ENCODE measurements at regions not wholly inside any gene's neighbourhood (a gene's known extent, or its start where the extent isn't known, plus 50 kb on each side); places are given as distances from the start of the nearest gene placed in this dataset.

- no peak for DNase-seq (ENCODE audit: insufficient read length, low spot score)
- TF ChIP-seq CTCF (IDR thresholded peaks at IDR 0.05; ENCODE audit: insufficient read depth, missing control alignments): no peak
- FAIRE-seq: no peak
Observed at GRCh38 chr3:94611596-94611995, 548.7 kb downstream of the NSUN3 start.

GRCh38 chr3:94612631-94613030 is 549.8 kb downstream of the NSUN3 start:
- no peak for TF ChIP-seq CTCF (IDR thresholded peaks at IDR 0.05; ENCODE audit: insufficient read depth, missing control alignments)
- FAIRE-seq: no peak
- no peak for DNase-seq (ENCODE audit: insufficient read length, low spot score)

- DNase-seq (ENCODE audit: insufficient read length, low spot score) (no peak), FAIRE-seq (no peak)
- no peak for TF ChIP-seq CTCF (IDR thresholded peaks at IDR 0.05; ENCODE audit: insufficient read depth, missing control alignments)
Observed at GRCh38 chr3:94614192-94614591, 551.3 kb downstream of the NSUN3 start.

- no peak for FAIRE-seq
- DNase-seq (ENCODE audit: insufficient read length, low spot score): no peak
- no peak for TF ChIP-seq CTCF (IDR thresholded peaks at IDR 0.05; ENCODE audit: insufficient read depth, missing control alignments)
Observed at GRCh38 chr3:94615275-94616065, 552.6 kb downstream of the NSUN3 start.

- FAIRE-seq (no peak), DNase-seq (ENCODE audit: insufficient read length, low spot score) (no peak)
- TF ChIP-seq CTCF (IDR thresholded peaks at IDR 0.05; ENCODE audit: insufficient read depth, missing control alignments): no peak
Observed at GRCh38 chr3:94616833-94617232, 554.0 kb downstream of the NSUN3 start.

- TF ChIP-seq CTCF (IDR thresholded peaks at IDR 0.05; ENCODE audit: insufficient read depth, missing control alignments): no peak
- DNase-seq (ENCODE audit: insufficient read length, low spot score) (no peak), FAIRE-seq (no peak)
Observed at GRCh38 chr3:94617312-94617711, 554.5 kb downstream of the NSUN3 start.

- TF ChIP-seq CTCF (IDR thresholded peaks at IDR 0.05; ENCODE audit: insufficient read depth, missing control alignments): no peak
- DNase-seq (ENCODE audit: insufficient read length, low spot score) (no peak), FAIRE-seq (no peak)
Observed at GRCh38 chr3:94619643-94620042, 556.8 kb downstream of the NSUN3 start.
